Hindlimb muscle (tissue), 1 donor: ENCODE measurements at regions not wholly inside any gene's neighbourhood (a gene's known extent, or its start where the extent isn't known, plus 50 kb on each side); places are given as distances from the start of the nearest gene placed in this dataset.

ENCODE experiments used
- DNase-seq: peaks from one replicate; pipeline ENCODE4 v3.0.0-alpha.2; 2013

GRCh38 chr5:96064877-96065276, 103.2 kb upstream of the ELL2 start:
- DNase-seq: no peak

GRCh38 chr5:96062836-96063235, 101.2 kb upstream of the ELL2 start:
- DNase-seq: no peak

- no peak for DNase-seq
These were observed 96.4 kb upstream of the ELL2 start for GRCh38 chr5:96058084-96058483.

- no peak for DNase-seq
These were observed 92.8 kb upstream of the ELL2 start for GRCh38 chr5:96054311-96055030.

- no peak for DNase-seq
These were observed 91.5 kb upstream of the ELL2 start for GRCh38 chr5:96053063-96053735.

DNA sequence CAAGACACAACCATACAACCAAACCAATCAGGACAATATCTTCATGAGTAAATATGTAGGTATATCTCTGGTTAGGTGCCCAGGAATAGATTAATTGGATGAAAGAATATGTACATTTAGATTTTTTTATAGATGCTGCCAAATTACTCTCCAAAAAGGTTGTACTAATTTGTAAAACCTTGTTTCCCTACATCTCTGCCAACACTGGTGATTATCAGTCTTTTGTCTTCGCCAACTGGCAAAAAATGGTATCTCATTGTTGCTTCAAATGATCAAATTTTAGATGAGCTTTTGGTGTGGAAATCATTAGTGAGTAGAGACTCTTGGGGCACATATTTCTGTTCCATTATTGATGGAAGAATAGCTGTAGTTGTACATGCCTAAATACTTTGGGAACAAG, 90.7 kb upstream of the ELL2 start:
- no peak for DNase-seq

DNA sequence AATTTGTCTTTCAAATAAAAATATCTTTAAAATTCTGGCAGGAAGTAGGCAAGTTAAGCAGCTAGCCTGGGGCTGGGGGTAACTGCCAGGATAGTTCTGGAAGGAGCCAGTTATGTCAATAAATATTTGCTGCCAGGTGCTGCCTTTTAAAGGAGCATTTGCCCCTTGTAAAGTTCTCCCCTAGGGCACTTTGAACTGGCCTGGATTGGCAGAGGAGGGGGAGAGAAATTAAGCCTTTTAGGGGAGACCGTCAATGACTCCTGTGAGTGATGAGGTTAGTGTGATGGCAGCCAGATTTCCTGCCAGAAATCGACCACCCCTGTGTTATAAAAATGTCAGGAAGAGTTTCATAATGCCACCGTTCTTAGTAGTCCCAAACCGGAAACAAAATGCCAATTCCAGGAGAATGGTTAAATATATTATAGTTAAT, 89.8 kb upstream of the ELL2 start:
- DNase-seq: no peak

DNA sequence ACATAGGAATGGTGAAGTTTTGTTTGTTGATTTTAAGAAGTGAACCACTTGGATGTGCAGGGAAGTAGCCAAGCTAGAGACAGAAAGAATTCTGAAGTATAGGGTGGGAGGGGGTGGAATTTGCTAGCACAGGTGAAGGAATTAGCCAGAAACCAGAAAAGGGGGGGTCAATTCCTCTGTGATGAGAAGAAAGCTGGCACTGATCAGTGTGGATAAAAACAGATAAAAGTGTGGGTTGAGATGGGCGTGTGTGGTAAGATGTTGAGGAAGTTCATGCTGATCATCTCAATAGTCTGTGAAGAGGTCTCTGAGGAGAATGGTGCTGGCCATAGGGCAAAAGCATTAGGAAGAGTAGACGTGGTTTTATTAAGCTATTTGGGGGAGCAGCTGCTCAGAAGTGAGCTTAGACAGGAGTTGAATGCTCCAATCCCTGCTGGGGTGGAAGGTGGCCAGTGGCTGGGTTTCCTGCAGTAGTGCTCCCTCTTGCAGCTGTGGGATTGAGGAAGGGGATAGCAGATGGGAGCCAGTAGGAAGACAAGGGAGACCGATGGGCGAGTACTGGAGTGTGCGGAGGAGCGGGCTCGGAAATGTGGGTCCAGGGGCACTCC, 88.7 kb upstream of the ELL2 start:
- no peak for DNase-seq

- no peak for DNase-seq
These were observed 88.0 kb upstream of the ELL2 start for GRCh38 chr5:96049398-96050272.

GRCh38 chr5:96048763-96049162, 87.1 kb upstream of the ELL2 start:
- DNase-seq: peak; percentile 7

GRCh38 chr5:96045888-96046287, 84.2 kb upstream of the ELL2 start:
- DNase-seq: no peak

- DNase-seq: no peak
These were observed 81.8 kb upstream of the ELL2 start for GRCh38 chr5:96043446-96043845.

GRCh38 chr5:96037128-96037527, 75.5 kb upstream of the ELL2 start:
- no peak for DNase-seq

GRCh38 chr5:96036301-96036700, 74.7 kb upstream of the ELL2 start:
- DNase-seq: no peak

DNA sequence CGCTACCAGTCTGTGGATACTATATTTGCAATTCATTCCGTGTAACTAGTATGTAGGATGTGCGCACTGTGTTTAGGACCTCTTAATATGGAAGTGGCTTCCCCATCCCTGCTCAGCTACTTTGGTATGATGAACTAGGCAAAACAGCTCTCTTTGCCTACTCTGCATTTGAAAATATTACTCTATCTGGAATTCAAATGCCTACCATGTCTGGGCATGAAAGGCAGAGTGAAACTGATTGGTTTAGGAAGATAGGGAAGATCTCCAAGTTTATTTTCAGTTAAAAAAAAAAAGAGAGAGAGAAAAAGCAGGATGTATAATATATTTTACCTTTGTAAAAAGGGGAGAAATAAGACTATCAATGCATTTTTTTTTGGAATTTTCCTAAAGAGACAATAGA, 74.1 kb upstream of the ELL2 start:
- no peak for DNase-seq

DNA sequence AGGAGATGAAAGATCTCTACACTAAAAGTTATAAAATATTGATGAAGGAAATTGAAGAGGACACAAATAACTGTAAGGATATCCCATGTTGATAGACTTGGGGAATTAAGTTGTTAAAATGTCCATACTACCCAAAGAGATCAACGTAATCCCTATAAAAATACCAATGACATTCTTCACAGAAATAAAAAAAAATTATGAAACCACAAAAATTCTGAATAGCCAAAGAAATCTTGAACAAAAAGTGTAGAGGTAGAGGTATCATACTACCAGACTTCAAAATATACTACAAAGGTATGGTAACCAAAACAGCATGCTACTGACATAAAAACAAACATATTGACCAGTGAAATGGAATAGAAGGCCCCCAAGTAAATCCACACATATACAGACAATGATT, 71.5 kb upstream of the ELL2 start:
- DNase-seq: no peak

DNA sequence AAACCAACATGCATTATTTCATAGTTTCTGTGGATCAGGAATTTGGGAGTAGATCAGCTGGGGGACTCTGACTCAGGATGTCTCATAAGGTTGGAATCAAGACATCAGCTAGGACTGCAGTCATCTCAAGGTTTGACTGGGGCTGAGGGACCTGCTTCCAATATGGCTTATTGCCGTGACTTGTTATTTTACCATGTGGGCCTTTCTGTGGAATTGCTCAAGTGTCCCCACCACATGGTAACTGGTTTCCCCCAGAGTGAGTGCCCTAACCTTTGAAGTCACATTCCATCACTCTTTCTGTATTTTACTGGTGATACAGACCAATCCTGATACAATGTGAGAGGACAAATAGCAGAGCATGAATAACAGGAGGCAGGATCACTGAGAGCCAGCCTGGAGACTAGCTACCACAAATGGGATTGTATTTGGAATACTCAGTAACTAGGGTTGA, 70.2 kb upstream of the ELL2 start:
- DNase-seq: no peak

DNA sequence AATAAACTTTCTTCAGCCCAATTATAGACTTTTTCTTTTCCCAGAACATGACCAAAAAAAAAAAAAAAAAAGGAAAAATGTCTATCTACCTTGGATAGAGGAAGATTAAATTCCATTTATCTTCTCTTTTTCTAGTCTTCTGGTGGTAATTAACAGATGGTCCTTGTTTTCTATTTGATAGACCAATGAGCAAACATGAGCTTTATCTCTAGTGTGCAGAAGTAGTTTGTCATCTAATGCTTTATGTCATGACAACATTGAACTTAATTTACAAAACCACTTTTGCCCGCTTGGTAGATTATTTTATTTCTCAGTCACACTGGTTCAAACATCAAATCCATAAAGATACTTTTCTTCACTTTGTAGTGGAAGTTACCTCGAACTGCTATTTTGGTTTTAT, 69.5 kb upstream of the ELL2 start:
- DNase-seq: no peak

GRCh38 chr5:96026406-96027041, 64.9 kb upstream of the ELL2 start:
- no peak for DNase-seq

DNA sequence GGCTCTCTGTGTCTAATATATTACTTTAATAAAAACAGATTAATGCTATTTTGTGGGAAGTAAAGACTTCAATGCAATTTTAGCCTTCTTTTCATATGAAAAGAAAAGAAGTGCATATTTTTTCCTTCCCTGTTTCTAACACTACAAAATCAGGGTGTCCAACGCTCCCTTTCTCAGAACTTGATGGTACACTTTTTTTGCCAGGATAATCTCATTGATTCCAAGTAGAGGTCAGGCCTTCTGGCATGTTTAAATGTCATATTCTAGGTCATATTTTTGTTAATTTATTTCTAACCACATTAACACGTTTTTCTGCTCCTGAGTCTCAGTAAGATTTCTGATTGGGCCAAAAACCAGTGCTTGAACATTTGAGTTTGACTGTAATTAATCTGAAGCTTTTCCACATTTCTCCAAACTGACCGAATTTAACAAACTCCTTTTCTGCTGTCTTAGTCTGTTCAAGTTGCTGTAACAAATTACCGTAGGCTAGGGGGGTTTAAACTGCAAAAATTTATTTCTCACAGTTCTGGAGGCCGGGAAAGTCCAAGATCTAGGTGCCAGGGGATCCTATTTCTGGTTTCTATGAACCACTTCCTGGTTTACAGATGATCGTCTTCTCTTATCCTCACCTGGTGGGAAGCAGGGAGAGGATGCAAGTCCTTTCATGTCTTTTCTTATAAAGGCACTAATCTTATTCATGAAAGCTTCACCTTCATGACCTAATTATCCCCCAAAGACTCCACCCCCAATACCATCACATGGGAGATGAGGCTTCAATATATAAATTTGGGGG, 63.2 kb upstream of the ELL2 start:
- no peak for DNase-seq

DNA sequence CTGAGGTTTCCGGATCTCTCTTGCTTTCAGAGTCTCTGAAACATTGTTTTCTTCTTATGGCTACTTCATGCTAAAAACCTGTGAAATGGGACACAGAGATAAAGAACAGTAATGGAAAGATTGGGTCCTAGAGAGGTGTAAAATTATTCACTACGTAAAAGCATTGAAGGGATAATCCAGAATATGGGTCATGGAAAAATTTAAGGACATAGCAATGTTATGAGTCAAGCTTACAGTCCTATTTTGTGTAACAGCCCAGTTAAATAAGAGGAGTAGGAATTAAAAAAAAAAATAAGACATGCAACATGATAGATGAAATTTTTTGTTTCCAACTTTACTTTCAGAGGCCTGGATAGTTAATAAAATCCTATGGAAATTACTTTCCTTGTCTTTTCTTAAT, 61.9 kb upstream of the ELL2 start:
- no peak for DNase-seq

DNA sequence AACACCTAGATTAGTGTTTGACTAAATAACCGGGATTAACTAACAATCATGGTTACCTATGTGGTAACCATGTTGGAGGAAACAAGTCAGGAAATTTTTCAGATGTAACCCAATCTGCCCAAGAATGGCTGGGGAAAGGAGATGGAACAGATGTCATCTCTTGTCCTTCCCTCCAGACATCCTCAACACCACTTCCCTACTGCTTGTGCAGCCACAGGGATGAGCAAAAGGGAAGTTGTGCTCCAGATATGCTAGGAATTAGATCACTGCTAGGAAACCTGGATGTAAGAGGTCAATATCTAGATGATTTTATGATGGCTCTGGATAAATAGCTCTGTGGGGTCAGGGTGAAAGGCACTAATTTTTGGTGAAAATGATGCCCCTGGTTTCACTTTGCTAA, 61.3 kb upstream of the ELL2 start:
- no peak for DNase-seq
